Inflammatory macrophage treated with lipopolysaccharide for 1 hour (primary cell): ENCODE measurements at regions not wholly inside any gene's neighbourhood (a gene's known extent, or its start where the extent isn't known, plus 50 kb on each side); places are given as distances from the start of the nearest gene placed in this dataset.
"Not testable (repeated sequence)": the region's sequence is repeated elsewhere in the genome, so short reads cannot be mapped to it uniquely, and the experiment has no call there.

Experiments
- DNase-seq, 2 donors: peaks; one replicate each; pipeline ENCODE4 v3.0.0-alpha.2; 2020 to 2022

GRCh38 chr14:106398931-106399331, 872.5 kb downstream of the TMEM121 start:
- DNase-seq = not testable (repeated sequence)

- not testable (repeated sequence) for DNase-seq
Measured at GRCh38 chr14:106401316-106401715, 874.9 kb downstream of the TMEM121 start.

GRCh38 chr14:106410229-106410628, 883.8 kb downstream of the TMEM121 start:
- not testable (repeated sequence) for DNase-seq

- DNase-seq = no peak
Measured at GRCh38 chr14:106414464-106414863, 888.1 kb downstream of the TMEM121 start.

GRCh38 chr14:106417224-106418049, 891.1 kb downstream of the TMEM121 start:
- peak; percentile 70 to 96 for DNase-seq

- DNase-seq = no peak
Measured at GRCh38 chr14:106419376-106419965, 893.1 kb downstream of the TMEM121 start.

GRCh38 chr14:106421431-106422033, 895.1 kb downstream of the TMEM121 start:
- peak in 1 of 2 donors; percentile 66 for DNase-seq

GRCh38 chr14:106422066-106422465, 895.7 kb downstream of the TMEM121 start:
- no peak for DNase-seq

- not testable (repeated sequence) for DNase-seq
Measured at GRCh38 chr14:106425150-106425549, 898.8 kb downstream of the TMEM121 start.

GRCh38 chr14:106436310-106436905, 910.0 kb downstream of the TMEM121 start:
- DNase-seq = peak; percentile 56 to 86

GRCh38 chr14:106442857-106443256, 916.5 kb downstream of the TMEM121 start:
- DNase-seq = no peak

- DNase-seq = no peak
Measured at GRCh38 chr14:106455026-106455425, 928.6 kb downstream of the TMEM121 start.

- DNase-seq = peak in 1 of 2 donors; percentile 21
Measured at GRCh38 chr14:106459971-106460730, 933.8 kb downstream of the TMEM121 start.

- no peak for DNase-seq
Measured at GRCh38 chr14:106460916-106461315, 934.5 kb downstream of the TMEM121 start.

GRCh38 chr14:106466483-106466882, 940.1 kb downstream of the TMEM121 start:
- not testable (repeated sequence) for DNase-seq

GRCh38 chr14:106468869-106469268, 942.5 kb downstream of the TMEM121 start:
- DNase-seq = not testable (repeated sequence)

- DNase-seq = not testable (repeated sequence)
Measured at GRCh38 chr14:106470028-106470427, 943.6 kb downstream of the TMEM121 start.

- not testable (repeated sequence) for DNase-seq
Measured at GRCh38 chr14:106474261-106475028, 948.1 kb downstream of the TMEM121 start.

- not testable (repeated sequence) for DNase-seq
Measured at GRCh38 chr14:106475214-106475613, 948.8 kb downstream of the TMEM121 start.

GRCh38 chr14:106477600-106477999, 951.2 kb downstream of the TMEM121 start:
- DNase-seq = not testable (repeated sequence)

- not testable (repeated sequence) for DNase-seq
Measured at GRCh38 chr14:106480287-106480686, 953.9 kb downstream of the TMEM121 start.

GRCh38 chr14:106482213-106482612, 955.8 kb downstream of the TMEM121 start:
- DNase-seq = not testable (repeated sequence)
